KOPT-K1 (cell line): ENCODE measurements at regions not wholly inside any gene's neighbourhood (a gene's known extent, or its start where the extent isn't known, plus 50 kb on each side); places are given as distances from the start of the nearest gene placed in this dataset.

Source experiments
- H3K27ac ChIP-seq: fragments of 200-600 bp; sonication (generic); 2 replicates; pipeline ENCODE4 v1.5.1; 2016; ENCODE audit warnings: antibody characterized with exemption, mild to moderate bottlenecking, low read depth, low read length; ENCODE audit not compliant: poor library complexity, severe bottlenecking
- H3K36me3 ChIP-seq: fragments of 200-600 bp; sonication (generic); 2 replicates; pipeline ENCODE4 v1.5.1; 2017; ENCODE audit warnings: antibody characterized with exemption, mild to moderate bottlenecking, low read length, moderate library complexity; ENCODE audit not compliant: insufficient read depth
- H3K9me3 ChIP-seq: fragments of 200-600 bp; sonication (generic); 2 replicates; pipeline ENCODE4 v1.5.1; 2017; ENCODE audit warnings: antibody characterized with exemption, low read length, mild to moderate bottlenecking; ENCODE audit not compliant: insufficient read depth, poor library complexity, severe bottlenecking

DNA sequence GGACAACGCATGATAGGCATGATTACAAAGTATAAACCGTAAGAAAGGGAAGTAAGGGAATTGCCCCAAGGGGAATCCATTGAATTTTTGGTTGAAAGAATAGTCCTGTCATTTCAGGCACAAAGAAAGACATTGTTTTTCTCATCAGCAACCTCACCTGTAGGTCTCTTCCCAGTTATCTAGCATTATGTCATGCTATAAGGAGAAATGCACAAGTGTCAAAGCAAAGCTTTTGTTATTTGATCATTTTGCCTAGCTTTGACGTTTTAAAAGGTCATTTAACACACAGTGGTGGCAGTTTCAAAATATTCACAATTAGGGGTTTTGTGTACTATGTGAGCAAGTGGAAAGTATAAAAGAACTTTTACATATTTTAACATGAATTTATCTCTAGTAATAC, 796.2 kb upstream of the MIR17HG start:
- Histone ChIP-seq H3K27ac (no peak overlapping the region), H3K9me3 (peaks cover 17% of the 10 kb centered on the region), H3K36me3 (no peaks in the 10 kb centered on the region)

DNA sequence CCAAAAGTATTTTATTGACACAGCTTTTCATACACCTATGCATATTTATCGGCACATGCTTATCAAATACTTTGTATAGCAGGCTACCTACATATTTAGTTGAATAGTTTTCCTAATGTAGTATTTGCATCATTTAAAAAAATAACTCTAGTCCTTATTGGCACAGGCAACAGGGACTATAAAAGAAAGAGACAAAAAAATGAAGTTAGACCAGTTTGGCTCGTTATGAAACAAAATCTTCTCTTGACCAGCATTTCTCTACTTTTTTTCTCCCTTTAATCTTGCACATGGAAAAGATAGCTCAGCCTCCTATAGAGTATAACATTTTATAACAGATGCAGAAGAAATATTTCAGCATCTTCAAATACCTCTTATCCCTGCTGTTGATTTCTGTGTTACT, 794.8 kb upstream of the MIR17HG start:
- Histone ChIP-seq H3K9me3 (peaks cover 3% of the 10 kb centered on the region), H3K36me3 (no peaks in the 10 kb centered on the region), H3K27ac (no peak overlapping the region)

DNA sequence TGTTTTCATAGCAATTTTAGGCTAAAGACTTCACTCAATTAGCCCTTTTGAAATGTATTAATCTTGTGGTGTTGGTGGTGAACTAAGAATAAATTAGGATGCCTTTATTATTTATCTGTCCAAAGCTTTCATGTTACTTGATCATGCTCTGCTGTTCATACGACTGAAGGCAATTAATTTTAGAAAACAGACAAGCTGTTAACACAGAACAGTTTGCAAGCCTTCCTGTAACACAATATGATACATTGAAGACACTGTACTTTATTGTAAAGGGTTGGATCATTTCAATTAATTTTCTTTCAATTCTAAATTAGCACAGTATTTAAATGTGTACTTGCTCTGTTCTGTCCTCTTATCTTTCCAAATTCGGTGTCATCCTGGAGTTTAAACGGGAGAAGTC, 794.3 kb upstream of the MIR17HG start:
- Histone ChIP-seq H3K36me3 (no peaks in the 10 kb centered on the region), H3K9me3 (no peaks in the 10 kb centered on the region), H3K27ac (no peak overlapping the region)

DNA sequence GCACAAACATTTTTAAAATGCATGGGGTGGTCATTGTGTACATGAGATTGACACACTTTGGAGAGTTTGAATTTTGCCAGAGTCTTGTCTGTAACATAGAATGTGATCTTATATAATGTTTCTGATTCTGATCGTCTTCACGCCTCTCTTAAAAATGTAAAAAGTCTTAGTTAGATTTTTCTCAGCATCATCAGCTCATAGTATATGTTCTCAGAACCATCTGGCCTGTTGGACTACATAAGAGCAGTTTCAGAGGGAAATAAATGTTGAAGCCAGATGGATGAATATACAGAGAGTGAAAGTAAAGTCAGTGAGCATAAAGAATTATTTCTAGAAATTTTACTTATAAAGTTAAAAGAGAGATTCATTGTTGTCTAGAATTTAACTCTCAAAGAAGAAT, 789.9 kb upstream of the MIR17HG start:
- H3K9me3 ChIP-seq = no peaks in the 10 kb centered on the region
- no peak overlapping the region for H3K27ac ChIP-seq
- H3K36me3 ChIP-seq = no peaks in the 10 kb centered on the region

DNA sequence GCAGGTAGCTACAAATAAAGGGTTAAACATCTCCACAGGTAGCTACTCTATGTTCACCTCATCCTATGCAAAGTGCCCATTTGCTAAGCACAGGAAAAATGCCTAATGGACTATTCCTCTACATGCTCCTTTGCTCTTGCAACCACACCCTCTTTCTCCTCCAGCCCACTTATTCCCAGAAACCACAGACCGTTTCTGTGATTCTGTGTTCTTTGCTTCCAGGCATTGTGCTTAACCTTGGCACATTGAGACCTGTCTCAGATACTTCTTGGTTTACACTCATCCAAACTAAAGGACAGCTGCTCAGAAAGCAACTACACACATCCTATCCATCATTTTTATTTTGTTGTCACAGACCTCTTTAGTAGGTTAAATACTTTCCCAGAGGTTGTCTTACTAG, 785.0 kb upstream of the MIR17HG start:
- Histone ChIP-seq H3K27ac (no peak overlapping the region), H3K9me3 (no peaks in the 10 kb centered on the region), H3K36me3 (no peaks in the 10 kb centered on the region)

DNA sequence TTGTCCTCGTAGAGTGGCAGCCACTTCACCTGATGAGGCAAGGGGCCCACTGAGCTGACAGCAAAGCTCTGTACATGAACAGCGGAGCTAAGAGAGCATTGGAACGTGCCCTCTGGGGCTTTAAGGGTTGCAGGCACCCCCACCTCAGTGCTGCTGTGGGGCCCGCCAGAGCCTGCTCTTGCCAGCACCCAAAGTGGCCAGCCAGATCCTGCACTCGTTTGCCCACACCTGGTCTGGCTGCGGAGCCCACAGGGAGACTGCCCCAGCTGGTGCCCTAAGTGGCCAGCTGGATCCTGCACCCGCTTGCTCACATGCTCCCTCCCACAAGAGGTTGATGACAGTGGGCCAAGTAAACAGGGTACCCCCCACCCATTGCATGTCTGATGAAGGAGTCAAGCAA, 783.4 kb upstream of the MIR17HG start:
- no peak overlapping the region for H3K27ac ChIP-seq
- H3K9me3 ChIP-seq = no peaks in the 10 kb centered on the region
- no peaks in the 10 kb centered on the region for H3K36me3 ChIP-seq

DNA sequence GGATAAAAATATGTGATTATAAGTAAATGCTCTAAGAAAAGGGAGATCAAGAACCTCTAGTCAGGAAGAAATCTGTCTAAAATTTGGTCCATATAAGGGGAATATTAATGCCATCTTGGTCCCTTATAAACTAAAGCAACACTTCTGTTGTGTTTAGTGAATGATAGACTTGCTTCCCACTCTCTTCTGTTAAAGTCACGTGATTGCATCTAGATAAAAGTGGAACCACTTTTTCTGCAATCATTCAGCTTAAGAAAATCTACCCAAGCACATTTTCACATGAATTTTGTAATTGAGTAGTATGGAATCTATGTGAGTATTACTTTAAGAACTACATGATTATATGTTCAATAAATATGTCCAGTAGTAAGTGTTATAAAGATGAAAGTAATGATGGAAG, 782.9 kb upstream of the MIR17HG start:
- Histone ChIP-seq H3K9me3 (no peaks in the 10 kb centered on the region), H3K27ac (no peak overlapping the region), H3K36me3 (no peaks in the 10 kb centered on the region)

DNA sequence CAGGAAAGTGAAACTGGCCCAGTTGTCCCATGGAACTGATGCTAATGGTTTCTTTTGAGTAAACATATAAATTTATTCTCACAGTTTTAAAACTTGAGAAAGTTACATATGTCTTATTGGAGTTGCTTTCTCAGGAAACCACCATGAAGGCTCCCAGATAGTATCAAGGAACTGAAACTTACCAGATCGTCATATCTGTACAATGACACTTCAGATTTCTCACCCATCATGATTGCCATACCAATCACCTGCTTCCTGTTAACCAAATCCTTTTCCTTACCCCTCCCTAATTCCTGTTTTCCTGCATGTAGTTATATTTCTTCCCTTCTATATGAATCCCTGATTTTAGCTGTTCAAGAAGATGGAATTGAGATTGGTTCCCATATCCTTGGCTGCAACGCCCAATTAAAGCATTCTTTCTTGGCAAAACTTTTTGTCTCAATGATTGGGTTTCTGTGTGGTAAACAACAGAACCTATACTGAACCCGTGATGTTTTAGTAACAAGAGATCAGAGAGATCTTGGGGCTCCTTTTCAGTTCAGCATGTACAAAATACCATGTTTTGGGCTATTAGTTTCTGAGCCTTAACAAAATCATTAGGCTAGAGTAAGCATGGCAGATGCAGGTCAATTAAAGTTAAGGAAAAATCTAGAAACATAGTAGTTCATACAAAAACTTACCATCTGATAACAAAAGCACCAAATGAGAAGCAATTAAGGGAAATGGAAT, 781.3 kb upstream of the MIR17HG start:
- no peaks in the 10 kb centered on the region for H3K9me3 ChIP-seq
- H3K36me3 ChIP-seq = no peaks in the 10 kb centered on the region
- H3K27ac ChIP-seq = no peak overlapping the region

DNA sequence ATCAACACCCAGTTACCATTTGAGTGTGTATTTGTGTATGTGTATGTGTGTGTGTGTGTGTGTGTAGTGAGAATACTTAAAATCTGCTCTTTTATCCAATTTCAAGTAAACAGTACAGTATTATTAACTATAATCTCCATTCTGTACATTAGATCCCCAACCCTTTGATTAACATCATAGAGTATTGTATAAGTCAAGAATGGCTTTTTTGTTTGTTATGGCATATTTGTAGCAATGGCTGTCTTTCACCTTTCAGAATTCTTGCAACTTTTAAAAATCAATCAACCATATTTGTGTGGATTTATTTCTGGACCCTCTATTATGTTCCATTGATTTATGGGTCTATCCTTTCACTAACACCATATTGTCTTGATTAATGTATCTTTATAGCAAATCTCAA, 779.3 kb upstream of the MIR17HG start:
- no peaks in the 10 kb centered on the region for H3K36me3 ChIP-seq
- no peaks in the 10 kb centered on the region for H3K9me3 ChIP-seq
- no peak overlapping the region for H3K27ac ChIP-seq

DNA sequence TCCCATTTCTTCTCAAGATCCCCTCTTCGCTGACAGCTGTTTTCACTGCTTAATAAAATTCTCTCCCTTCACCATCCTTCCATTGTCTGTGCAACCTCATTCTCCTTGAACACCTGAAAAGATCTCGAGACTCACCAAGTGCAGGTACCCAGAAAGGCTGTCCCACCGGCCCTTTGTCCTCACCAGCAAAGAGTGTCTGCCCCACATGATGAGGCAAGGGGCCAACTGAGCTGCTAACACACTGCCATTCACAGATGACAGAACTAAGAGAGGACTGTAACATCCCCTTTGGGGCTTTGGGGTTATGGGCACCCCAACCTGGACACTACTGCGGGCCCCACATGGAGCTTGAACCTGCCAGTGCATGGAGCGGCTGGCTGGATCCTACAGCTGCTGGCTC, 771.4 kb upstream of the MIR17HG start:
- Histone ChIP-seq H3K27ac (no peak overlapping the region), H3K9me3 (no peaks in the 10 kb centered on the region)

DNA sequence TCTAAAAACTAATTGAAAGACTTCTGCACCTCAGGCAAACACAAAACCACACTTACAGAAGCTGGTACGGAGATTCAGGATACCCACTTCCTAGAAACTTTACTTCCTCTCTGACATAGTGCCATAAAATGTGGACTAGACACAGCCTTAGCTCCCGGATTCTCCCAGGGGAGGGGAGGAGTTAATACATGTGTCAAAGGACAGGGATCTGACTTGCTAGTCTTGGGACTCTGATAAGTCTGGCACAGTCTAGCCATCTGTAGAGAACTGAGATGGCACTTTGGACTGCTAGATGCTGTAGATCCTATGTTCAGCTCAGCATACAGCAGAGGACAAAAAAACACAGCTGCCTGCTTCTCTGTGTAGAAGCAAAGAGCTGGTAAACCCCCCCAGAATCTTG, 769.8 kb upstream of the MIR17HG start:
- no peak overlapping the region for H3K27ac ChIP-seq
- no peaks in the 10 kb centered on the region for H3K9me3 ChIP-seq
- H3K36me3 ChIP-seq = no peaks in the 10 kb centered on the region

More for the DNA sequence above, 771.4 kb upstream of the MIR17HG start:
- no peaks in the 10 kb centered on the region for H3K36me3 ChIP-seq

DNA sequence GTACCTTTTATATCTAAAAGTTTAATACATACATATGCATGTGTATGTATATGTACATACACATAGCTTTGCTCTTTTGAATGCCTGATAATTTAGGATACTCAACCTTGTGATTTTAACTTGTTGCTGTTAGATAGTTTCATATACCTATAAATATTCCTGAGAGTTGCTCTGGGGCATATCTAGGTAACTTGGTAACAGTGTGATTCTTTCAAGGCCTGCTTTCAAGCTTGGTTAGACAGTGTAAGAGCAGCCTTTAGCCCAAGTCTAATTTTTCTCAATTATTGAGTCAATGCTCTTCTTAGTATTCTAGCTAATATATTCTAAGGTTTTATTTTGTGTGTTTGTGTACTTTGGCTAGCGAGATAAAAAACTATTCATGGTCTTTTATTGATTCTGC, 762.1 kb upstream of the MIR17HG start:
- no peak overlapping the region for H3K27ac ChIP-seq
- H3K36me3 ChIP-seq = no peaks in the 10 kb centered on the region
- H3K9me3 ChIP-seq = no peaks in the 10 kb centered on the region

DNA sequence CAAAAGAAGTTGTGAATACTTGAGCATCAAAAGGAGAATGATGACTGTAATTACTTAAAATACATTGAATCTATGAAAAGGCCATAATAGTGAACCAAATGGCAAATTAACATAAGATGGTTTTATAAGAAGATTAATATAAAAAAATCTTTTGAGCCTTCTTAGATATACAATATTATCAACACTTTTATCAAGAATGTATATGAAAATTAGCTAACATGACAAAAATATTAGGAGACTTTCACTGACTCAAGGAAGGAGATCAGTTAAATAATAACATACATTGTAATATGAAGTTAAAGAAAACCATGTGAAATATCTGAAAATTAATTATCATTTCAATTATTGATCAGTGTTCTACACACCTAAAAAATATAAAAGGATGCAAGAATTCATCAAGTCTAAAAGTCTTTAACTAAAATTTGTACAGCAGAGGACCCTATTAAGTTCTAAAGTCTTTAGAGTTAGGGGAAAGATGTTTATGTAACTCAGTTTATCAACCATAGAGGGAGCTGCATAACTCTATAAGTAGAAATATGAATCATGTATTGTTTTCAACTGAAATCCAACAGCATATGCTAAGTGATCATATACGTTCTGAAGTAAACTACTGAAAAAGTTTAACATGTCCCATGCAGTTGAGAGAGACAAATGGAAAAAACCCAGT, 756.1 kb upstream of the MIR17HG start:
- H3K9me3 ChIP-seq = no peaks in the 10 kb centered on the region
- H3K36me3 ChIP-seq = no peaks in the 10 kb centered on the region
- H3K27ac ChIP-seq = no peak overlapping the region

DNA sequence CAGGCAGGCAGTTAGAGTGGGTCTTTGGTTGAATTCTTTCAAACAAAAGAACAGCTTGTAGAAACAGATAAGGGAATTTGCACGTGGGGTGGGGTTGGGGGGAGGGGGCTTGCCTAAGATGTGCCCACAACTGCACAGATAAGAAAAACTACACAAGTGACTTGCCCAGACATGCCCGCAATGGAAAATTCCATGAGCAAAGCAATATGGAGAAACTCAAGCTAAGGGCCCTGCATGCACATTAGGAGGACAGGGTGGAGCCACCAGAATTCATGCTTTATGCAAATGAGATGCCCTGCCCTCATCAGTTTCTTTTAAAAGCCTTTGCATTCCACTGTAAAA, 755.6 kb upstream of the MIR17HG start:
- Histone ChIP-seq H3K27ac (no peak overlapping the region), H3K9me3 (no peaks in the 10 kb centered on the region)

DNA sequence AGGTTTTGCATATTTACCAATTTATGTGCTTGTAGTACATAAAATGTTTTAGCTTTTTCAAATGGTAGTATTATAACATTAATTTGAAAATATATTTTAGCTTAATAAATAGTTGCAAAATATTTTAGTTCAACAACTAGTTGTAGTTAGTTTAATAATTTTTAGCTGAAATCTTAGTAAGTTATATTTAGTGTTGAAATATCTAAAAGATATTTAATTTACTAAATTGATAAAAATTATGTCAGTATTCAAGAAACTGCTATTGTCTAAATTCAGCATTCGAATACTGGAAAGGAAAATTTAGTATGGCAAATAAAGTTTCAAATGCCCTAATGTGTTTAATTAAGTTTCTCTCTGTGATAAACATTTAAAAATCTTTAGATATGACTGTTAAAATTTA, 754.5 kb upstream of the MIR17HG start:
- H3K27ac ChIP-seq = no peak overlapping the region
- H3K9me3 ChIP-seq = no peaks in the 10 kb centered on the region
- H3K36me3 ChIP-seq = no peaks in the 10 kb centered on the region

More for the DNA sequence above, 755.6 kb upstream of the MIR17HG start:
- H3K36me3 ChIP-seq = no peaks in the 10 kb centered on the region

DNA sequence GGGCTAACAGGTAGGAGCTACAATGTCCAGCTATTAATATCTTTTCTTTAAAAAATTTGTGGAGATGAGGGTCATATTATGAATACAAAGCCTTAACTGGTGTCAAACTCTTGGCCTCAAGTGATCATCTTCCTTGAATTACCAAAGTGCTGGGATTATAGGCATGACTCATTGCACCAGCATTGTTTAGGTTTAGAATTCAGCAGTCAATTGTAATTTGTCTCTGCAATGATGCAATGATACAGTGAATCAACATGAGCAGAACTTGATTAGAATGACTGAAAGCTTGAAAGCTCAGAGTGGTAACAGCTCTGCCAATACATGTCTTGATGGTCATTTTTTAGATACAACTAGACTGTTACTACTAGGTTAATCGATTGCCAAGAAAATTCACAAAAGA, 752.8 kb upstream of the MIR17HG start:
- H3K27ac ChIP-seq = no peak overlapping the region
- H3K9me3 ChIP-seq = no peaks in the 10 kb centered on the region

More for the DNA sequence above, 752.8 kb upstream of the MIR17HG start:
- H3K36me3 ChIP-seq = no peaks in the 10 kb centered on the region
